Duodenal mucosa (tissue), 2 donors: ENCODE measurements at regions not wholly inside any gene's neighbourhood (a gene's known extent, or its start where the extent isn't known, plus 50 kb on each side); places are given as distances from the start of the nearest gene placed in this dataset.

Experiments used
- H3K27ac ChIP-seq: one replicate; pipeline ENCODE4 v1.7.0; 2013; ENCODE audit warnings: low read depth, low read length
- H3K27me3 ChIP-seq, 2 donors: one replicate each; pipeline ENCODE4 v1.7.0; 2013; ENCODE audit warnings: low read length in 2 of 2, control low read depth in 1 of 2; ENCODE audit not compliant: insufficient read depth in 2 of 2, control insufficient read depth in 1 of 2
- H3K36me3 ChIP-seq, 2 donors: one replicate each; pipeline ENCODE4 v1.7.0; 2013; ENCODE audit warnings: low read length in 2 of 2, control low read depth in 1 of 2; ENCODE audit not compliant: insufficient read depth in 2 of 2, control insufficient read depth in 1 of 2
- H3K4me1 ChIP-seq, 2 donors: one replicate each; pipeline ENCODE4 v1.7.0; 2013; ENCODE audit warnings: low read length in 2 of 2, control low read depth in 1 of 2; ENCODE audit not compliant: insufficient read depth in 2 of 2, control insufficient read depth in 1 of 2
- H3K4me3 ChIP-seq, 2 donors: one replicate each; pipeline ENCODE4 v1.7.0; 2013; ENCODE audit warnings: low read length in 2 of 2, low read depth in 1 of 2
- H3K9ac ChIP-seq, 2 donors: one replicate each; pipeline ENCODE4 v1.7.0; 2013; ENCODE audit warnings: low read length in 2 of 2, low read depth in 1 of 2
- H3K9me3 ChIP-seq, 2 donors: one replicate each; pipeline ENCODE4 v1.7.0; 2013; ENCODE audit warnings: low read length in 2 of 2, control low read depth in 1 of 2; ENCODE audit not compliant: control insufficient read depth in 1 of 2

DNA sequence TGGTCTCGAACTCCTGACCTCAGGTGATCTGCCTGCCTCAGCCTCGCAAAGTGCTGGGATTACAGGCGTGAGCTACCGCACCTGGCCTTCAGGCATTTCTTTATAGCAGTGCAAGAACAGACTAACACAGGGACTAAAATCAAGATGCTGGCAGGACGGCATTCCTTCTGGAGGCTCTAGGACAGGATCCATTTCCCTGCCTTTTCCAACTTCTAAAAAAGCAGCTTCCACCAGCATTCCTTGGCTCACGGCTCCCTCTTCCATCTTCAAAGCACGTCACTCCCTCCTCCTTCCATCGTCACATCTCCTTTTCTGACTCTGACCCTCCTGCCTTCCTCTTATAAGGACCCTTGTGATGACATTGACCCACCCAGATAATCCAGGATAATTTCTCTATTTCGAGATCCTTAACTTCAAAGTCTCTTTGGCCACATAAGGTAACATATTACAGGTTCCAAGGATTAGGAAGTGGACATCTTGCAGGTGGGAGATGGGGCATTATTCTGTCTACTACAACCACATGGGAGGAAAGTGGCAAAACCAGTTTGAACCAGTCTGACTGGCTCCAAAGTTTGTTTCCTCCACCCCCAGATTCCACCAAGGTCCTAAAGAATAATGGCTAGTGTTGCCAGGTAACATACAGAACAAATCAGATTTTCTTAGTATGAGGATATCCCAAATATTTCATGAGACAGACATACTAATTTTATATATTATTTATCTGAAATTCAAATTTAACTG is 172.5 kb downstream of the MN1 start:
- no peaks in the 10 kb centered on the region for H3K4me1 ChIP-seq
- H3K9ac ChIP-seq: no peak overlapping the region
- no peaks in the 10 kb centered on the region for H3K36me3 ChIP-seq
- H3K4me3 ChIP-seq: no peak overlapping the region
- no peaks in the 10 kb centered on the region for H3K27me3 ChIP-seq
- no peak overlapping the region for H3K27ac ChIP-seq
- no peaks in the 10 kb centered on the region for H3K9me3 ChIP-seq

DNA sequence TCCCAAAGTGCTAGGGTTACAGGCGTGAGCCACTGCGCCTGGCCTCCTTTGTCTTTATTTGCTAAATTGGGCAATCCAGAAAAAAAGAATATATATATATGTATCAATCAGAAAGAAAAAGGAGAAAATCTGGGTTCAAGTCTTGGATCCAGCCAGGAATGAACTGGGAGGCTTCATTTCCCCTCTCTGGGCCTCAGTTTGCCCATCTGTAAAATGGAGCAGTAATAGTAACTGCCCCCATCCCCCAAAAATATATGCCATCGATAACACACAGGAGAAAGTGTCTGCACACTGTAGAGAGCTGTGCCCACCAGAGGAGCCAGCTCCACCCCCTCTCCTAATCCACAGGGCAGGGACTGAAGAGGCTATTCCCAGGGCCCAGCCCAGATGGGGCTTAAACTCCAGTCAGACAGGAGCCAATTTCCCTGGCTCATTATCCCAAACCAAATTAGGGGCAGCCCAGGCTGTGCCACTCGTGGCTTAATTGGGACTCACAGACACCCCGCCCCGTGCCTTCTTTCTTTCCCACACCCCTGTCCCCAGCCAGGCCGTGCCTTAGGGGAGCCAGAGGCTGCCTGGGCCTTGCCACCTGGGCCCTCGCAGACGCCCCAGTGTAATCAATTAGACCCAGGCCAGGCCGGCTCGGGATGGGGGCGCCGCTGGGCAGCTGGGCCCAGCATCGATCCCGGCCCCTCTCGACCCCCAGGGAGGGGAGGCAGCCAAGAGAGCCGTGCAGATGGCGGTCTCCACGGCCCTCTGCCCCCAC is 171.5 kb downstream of the MN1 start:
- H3K4me3 ChIP-seq: no peak overlapping the region
- H3K4me1 ChIP-seq: no peaks in the 10 kb centered on the region
- no peaks in the 10 kb centered on the region for H3K36me3 ChIP-seq
- H3K27me3 ChIP-seq: no peaks in the 10 kb centered on the region
- no peaks in the 10 kb centered on the region for H3K9me3 ChIP-seq
- H3K27ac ChIP-seq: no peak overlapping the region
- no peak overlapping the region for H3K9ac ChIP-seq

GRCh38 chr22:27630754-27631153 is 170.8 kb downstream of the MN1 start:
- Histone ChIP-seq H3K4me3 (no peak overlapping the region), H3K4me1 (no peaks in the 10 kb centered on the region), H3K36me3 (no peaks in the 10 kb centered on the region)

DNA sequence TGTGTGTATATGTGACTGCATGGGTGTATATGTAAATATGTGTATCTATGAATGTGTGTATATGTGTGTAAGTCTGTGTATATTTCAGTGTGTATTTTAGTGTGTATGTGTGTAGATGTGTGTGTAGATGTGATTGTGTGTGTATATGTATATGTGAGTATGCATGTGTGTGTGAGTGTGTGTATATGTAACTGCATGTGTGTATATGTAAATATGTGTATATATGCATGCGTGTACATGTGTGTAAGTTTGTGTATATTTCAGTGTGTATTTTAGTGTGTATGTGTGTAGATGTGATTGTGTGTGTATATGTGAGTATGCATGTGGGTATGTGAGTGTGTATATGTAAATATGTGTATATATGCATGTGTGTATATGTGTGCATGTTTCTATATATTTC is 169.9 kb downstream of the MN1 start:
- H3K9me3 ChIP-seq: no peaks in the 10 kb centered on the region
- no peak overlapping the region for H3K4me3 ChIP-seq
- H3K4me1 ChIP-seq: no peaks in the 10 kb centered on the region
- H3K9ac ChIP-seq: no peak overlapping the region
- H3K27me3 ChIP-seq: no peaks in the 10 kb centered on the region
- no peaks in the 10 kb centered on the region for H3K36me3 ChIP-seq
- H3K27ac ChIP-seq: no peak overlapping the region

More at GRCh38 chr22:27630754-27631153, 170.8 kb downstream of the MN1 start:
- H3K27ac ChIP-seq: no peak overlapping the region
- H3K9ac ChIP-seq: no peak overlapping the region
- no peaks in the 10 kb centered on the region for H3K27me3 ChIP-seq
- H3K9me3 ChIP-seq: no peaks in the 10 kb centered on the region

DNA sequence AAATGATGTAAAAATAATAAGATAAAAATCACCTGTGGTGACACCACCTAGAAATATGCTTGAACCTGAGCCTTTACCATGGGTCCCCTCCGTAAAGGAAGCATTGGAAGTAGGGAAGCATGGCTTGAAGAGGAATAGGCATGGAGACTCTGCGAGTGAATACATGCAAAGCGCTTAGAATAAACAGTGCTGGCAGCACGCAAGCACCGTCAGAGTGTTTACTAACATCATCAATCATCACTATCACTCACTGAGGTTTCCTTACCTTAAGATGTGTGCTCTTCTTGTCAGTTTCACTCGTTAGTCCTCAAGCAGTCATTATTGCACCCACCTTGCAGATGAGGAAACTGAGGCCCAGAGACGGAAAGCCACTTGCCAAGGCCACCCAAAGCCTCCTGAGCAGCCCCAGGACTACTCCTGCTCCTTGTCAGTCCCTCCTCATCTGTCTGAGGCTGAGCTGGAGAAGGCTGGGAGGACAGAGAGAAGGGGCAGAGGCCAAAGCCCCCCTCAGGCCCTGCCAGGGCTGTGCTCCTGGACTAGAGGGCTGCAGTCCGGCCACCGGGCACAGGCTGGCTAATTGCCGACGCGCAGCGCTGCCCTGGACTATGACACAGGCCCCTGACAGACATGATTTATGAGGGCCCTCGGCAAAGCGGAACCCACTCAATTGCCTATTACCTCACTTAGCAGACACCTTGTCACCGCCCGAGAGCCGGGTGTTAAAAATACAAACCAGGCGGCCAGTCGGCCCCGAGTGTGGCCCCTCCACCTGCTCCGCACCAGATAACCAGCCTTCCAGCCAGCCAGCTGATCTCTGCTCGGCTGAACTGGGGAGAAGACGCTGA is 168.9 kb downstream of the MN1 start:
- H3K36me3 ChIP-seq: no peaks in the 10 kb centered on the region
- H3K4me1 ChIP-seq: no peaks in the 10 kb centered on the region
- no peaks in the 10 kb centered on the region for H3K27me3 ChIP-seq
- H3K4me3 ChIP-seq: no peak overlapping the region
- H3K27ac ChIP-seq: no peak overlapping the region
- H3K9me3 ChIP-seq: no peaks in the 10 kb centered on the region
- H3K9ac ChIP-seq: no peak overlapping the region

DNA sequence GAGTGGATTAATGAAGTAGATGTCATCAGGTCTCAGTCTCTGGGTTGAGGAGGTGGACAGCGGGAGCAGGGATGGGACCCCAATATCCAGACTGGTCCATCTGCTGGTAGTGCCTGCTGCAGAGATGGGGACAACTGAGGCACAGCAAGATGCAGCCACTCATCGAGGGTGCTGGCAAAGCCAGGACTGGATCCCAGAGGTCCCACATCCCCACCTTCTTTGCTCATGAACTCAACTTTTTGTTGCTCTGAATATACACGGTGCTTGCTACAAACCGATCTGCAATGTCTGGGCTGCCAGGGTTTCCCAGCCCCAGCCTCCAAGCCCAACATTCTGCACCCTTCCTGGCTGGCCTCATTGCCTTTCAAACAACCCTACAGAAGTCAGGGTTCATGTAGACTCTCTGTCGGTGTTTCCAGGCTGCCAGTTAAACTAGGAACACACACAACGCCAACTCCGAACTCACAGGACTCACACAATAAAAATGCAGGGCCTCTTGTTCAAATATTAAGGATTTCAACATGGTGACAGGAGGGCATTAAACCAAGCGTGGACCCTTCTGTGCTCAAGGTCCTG is 168.2 kb downstream of the MN1 start:
- H3K27me3 ChIP-seq: no peaks in the 10 kb centered on the region
- no peaks in the 10 kb centered on the region for H3K9me3 ChIP-seq

GRCh38 chr22:27634043-27634740 is 167.4 kb downstream of the MN1 start:
- Histone ChIP-seq H3K4me1 (no peaks in the 10 kb centered on the region), H3K27ac (no peak overlapping the region)

More for the DNA sequence above, 168.2 kb downstream of the MN1 start:
- no peaks in the 10 kb centered on the region for H3K4me1 ChIP-seq
- no peak overlapping the region for H3K4me3 ChIP-seq
- H3K9ac ChIP-seq: no peak overlapping the region
- no peak overlapping the region for H3K27ac ChIP-seq
- H3K36me3 ChIP-seq: no peaks in the 10 kb centered on the region

DNA sequence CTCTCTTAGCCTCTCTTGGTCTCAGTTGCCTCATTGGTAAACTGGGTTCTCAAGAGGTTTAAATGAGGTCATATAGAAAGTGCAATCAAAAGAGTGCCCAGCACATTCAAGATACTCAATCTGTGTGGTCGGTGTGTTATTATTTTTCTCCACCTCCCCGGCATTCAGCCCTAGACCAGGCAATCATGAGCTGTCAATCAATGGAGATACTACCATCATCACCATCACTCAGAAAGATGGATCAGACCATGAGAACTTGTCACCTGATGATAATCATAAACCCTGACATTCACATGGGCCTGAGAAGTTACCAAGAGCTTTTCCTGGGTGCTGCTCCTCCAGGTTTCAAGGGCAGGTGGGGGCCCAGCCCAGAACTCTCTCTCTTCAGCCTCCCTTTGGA is 166.1 kb downstream of the MN1 start:
- Histone ChIP-seq H3K4me1 (no peaks in the 10 kb centered on the region), H3K9ac (no peak overlapping the region), H3K36me3 (no peaks in the 10 kb centered on the region), H3K27ac (no peak overlapping the region), H3K27me3 (no peaks in the 10 kb centered on the region), H3K9me3 (no peaks in the 10 kb centered on the region), H3K4me3 (no peak overlapping the region)

More at GRCh38 chr22:27634043-27634740, 167.4 kb downstream of the MN1 start:
- Histone ChIP-seq H3K36me3 (no peaks in the 10 kb centered on the region), H3K4me3 (no peak overlapping the region), H3K27me3 (no peaks in the 10 kb centered on the region), H3K9me3 (no peaks in the 10 kb centered on the region), H3K9ac (no peak overlapping the region)

DNA sequence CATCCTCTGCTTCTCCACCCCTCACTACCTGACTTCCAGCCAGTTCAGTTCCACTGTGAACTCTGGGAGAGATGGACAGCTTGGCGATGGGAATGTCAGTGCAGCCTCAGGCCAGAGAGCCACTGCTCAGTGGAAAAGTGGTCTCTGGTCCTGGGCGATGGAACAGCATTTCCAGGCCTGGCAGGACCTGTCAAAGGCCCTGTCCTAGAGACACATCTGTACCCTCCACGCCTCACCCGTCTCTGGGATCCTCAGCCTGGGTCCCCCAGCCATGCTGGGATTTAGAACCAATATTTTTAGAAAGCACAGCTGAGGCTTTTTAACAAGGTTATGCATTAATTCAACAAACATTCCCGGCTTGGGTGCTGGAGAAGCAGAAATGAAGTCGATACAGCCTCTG is 165.7 kb downstream of the MN1 start:
- Histone ChIP-seq H3K36me3 (no peaks in the 10 kb centered on the region), H3K27me3 (no peaks in the 10 kb centered on the region), H3K9me3 (no peaks in the 10 kb centered on the region), H3K4me1 (no peaks in the 10 kb centered on the region), H3K4me3 (no peak overlapping the region), H3K27ac (no peak overlapping the region), H3K9ac (no peak overlapping the region)
